ENCODE measurements at regions not wholly inside any gene's neighbourhood (a gene's known extent, or its start where the extent isn't known, plus 50 kb on each side); places are given as distances from the start of the nearest gene placed in this dataset.

DNA sequence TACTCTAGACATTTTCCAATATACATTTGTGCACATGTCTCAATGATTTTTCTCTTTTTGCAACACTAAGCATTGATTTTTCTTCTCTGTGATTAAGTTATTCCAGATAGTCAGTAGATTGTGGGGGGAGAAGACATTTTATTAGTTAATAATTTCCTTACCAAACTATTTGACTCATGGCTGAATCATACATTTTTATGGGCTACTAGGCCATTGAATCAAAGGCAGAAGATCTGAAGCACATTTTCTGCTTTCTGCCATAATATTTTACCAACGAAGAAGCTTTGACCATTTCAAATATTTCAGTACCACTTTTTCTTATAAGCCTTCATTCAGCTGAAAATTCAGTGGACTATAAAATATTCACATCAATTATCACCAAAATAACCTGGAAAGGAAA is 175.6 kb downstream of the IRX2 start:
- Histone ChIP-seq H3K9ac (ENCODE audit: low read length) (no peak overlapping the region), H3K27ac (ENCODE audit: low read depth, low read length) (no peak overlapping the region), H3K4me3 (ENCODE audit: low read length) (no peak overlapping the region), H3K4me1 (ENCODE audit: control insufficient read depth, insufficient read depth, low read length) (no peaks in the 10 kb centered on the region), H3K36me3 (ENCODE audit: control insufficient read depth, insufficient read depth, low read length) (no peaks in the 10 kb centered on the region), H3K27me3 (ENCODE audit: control insufficient read depth, insufficient read depth, low read length) (no peaks in the 10 kb centered on the region)

DNA sequence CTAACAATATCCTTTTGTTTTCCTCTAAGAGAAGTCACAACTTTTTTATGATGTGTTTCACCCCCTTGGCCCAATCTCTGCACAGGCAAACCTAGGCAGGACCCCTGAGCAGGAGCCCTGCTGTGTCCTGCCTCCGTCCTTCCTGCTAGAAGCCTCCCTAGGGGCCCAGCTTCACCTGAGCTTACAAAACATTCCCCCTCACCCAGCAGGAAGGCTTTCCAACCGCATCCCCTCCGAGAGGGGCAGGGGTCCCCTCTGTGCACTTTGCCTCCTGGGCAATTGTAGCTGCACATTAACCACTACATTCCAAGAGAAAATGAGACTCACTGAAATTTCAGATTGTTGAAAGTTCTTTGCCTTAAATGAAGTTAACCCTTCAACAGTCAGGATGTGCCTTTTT is 176.2 kb downstream of the IRX2 start:
- no peaks in the 10 kb centered on the region for H3K27me3 ChIP-seq (ENCODE audit: control insufficient read depth, insufficient read depth, low read length)
- H3K36me3 ChIP-seq (ENCODE audit: control insufficient read depth, insufficient read depth, low read length) = no peaks in the 10 kb centered on the region
- no peaks in the 10 kb centered on the region for H3K4me1 ChIP-seq (ENCODE audit: control insufficient read depth, insufficient read depth, low read length)
- H3K4me3 ChIP-seq (ENCODE audit: low read length) = no peak overlapping the region
- H3K9ac ChIP-seq (ENCODE audit: low read length) = no peak overlapping the region
- no peak overlapping the region for H3K27ac ChIP-seq (ENCODE audit: low read depth, low read length)

DNA sequence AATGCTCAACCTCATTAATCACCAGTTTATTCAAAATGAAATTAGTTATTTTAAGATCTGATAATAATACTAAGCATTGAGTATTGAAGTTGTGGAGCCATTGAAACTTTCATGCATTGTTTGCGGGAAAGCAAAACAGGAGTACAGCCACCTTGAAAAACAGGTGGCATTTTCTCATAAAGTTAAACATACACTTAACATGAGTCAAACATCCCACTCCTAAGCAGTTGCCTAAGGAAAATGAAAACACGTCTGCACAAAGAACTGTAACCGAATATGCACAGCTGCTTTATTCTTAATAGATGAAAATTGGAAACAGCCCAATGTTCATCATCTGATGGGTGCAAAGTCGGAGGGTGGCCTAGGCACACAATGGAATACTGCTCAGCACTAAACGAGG is 177.3 kb downstream of the IRX2 start:
- Histone ChIP-seq H3K36me3 (ENCODE audit: control insufficient read depth, insufficient read depth, low read length) (no peaks in the 10 kb centered on the region), H3K4me3 (ENCODE audit: low read length) (no peak overlapping the region), H3K27ac (ENCODE audit: low read depth, low read length) (no peak overlapping the region), H3K27me3 (ENCODE audit: control insufficient read depth, insufficient read depth, low read length) (peaks cover 3% of the 10 kb centered on the region), H3K9ac (ENCODE audit: low read length) (no peak overlapping the region), H3K4me1 (ENCODE audit: control insufficient read depth, insufficient read depth, low read length) (no peaks in the 10 kb centered on the region)

DNA sequence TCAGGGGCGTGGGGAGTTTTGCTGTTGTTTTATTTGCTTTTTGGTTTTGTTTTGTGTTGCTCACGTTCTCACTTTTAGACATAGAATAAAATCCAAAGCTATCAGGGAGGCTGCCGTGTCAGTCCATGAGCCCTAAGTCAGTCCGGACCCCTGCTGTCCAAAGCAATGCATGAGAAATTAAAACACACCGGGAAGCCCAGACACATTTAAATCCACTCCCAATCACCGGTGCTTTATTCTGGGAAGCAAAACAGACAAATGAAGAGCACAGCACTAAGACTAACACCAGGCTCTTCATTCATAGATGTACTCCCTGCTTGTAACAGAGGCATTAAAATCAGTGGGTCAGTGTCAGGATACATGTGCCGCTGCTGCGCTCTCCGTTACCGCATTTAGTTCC is 180.9 kb downstream of the IRX2 start:
- Histone ChIP-seq H3K9ac (ENCODE audit: low read length) (no peak overlapping the region), H3K4me1 (ENCODE audit: control insufficient read depth, insufficient read depth, low read length) (no peaks in the 10 kb centered on the region), H3K4me3 (ENCODE audit: low read length) (no peak overlapping the region), H3K27ac (ENCODE audit: low read depth, low read length) (no peak overlapping the region), H3K36me3 (ENCODE audit: control insufficient read depth, insufficient read depth, low read length) (no peaks in the 10 kb centered on the region), H3K27me3 (ENCODE audit: control insufficient read depth, insufficient read depth, low read length) (peaks cover 3% of the 10 kb centered on the region)

DNA sequence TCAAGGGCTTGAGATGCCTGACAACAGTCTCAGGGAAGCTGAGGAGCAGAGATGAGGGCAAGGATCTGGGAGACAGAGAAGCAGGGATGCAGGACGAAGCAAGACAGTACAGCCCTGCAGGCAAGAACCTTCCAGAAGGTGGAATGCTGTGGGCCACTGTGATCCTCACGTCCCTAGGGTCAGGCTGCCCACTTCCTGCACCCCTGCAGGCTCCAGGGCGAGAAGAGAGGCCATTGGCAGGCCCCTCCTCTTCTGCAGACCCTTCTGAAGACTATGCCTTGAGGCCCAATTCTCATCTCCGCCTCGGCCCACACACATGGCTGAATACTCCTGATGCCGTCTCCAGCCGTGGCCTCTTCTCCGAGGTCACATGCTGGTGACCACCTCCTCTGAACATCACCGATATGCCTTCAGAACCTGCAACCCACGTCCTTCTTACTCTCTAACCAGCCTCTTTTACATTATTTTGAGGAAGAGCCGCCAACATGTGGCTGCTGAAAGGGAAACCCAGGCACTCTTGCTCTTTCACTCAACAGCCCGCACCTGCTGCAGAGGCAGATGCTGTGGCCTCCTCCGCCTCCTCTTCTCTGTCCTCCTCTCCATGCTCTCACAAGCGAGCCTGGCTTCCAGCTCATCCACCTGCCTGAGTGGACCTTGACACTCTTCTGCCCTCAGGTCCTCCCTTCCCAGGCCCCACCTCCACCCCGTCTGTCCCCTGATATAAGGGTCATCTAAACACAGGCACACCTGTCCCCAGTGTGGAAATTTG is 181.5 kb downstream of the IRX2 start:
- no peak overlapping the region for H3K4me3 ChIP-seq (ENCODE audit: low read length)
- H3K27me3 ChIP-seq (ENCODE audit: control insufficient read depth, insufficient read depth, low read length) = peaks cover 3% of the 10 kb centered on the region
- H3K4me1 ChIP-seq (ENCODE audit: control insufficient read depth, insufficient read depth, low read length) = no peaks in the 10 kb centered on the region
- H3K9ac ChIP-seq (ENCODE audit: low read length) = no peak overlapping the region
- H3K27ac ChIP-seq (ENCODE audit: low read depth, low read length) = no peak overlapping the region
- H3K36me3 ChIP-seq (ENCODE audit: control insufficient read depth, insufficient read depth, low read length) = no peaks in the 10 kb centered on the region

DNA sequence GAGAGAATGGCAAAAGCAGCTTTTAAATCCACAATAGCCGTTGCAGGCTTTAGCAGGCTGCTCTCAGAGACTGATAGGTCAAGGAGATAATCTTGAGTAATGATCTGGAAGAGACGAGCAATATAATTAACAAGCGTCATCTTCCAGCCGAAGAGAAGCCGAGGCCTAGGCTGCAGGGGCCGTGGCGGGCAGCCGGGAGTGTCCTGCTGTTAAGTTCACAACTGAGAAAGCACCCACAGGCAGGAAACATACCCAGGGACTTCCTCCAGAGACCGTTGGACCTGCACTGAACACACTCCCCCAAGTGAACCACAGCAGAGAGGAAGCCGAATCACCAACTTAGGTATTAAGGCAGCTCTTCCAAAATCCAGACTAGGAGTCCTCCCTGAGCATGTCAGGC is 182.3 kb downstream of the IRX2 start:
- H3K4me3 ChIP-seq (ENCODE audit: low read length) = no peak overlapping the region
- peaks cover 3% of the 10 kb centered on the region for H3K27me3 ChIP-seq (ENCODE audit: control insufficient read depth, insufficient read depth, low read length)
- no peaks in the 10 kb centered on the region for H3K36me3 ChIP-seq (ENCODE audit: control insufficient read depth, insufficient read depth, low read length)
- no peaks in the 10 kb centered on the region for H3K4me1 ChIP-seq (ENCODE audit: control insufficient read depth, insufficient read depth, low read length)
- no peak overlapping the region for H3K27ac ChIP-seq (ENCODE audit: low read depth, low read length)
- no peak overlapping the region for H3K9ac ChIP-seq (ENCODE audit: low read length)

DNA sequence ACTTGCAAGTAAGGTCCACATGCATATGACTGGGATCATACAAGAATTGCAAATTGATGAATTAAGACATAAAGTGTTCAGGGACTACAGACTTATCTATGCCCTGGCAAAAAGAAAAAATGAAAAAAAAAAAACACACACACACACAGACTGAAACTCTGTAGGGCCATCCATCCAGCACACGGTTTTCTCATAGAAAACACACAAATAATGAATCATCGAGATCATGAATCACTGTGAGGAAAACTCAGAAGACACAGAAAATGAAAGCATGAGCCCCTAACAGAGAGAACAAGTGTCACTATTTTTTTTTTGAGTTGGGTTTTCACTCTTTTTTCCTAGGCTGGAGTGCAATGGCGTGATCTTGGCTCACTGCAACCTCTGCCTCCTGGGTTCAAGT is 185.2 kb downstream of the IRX2 start:
- Histone ChIP-seq H3K9ac (ENCODE audit: low read length) (no peak overlapping the region), H3K36me3 (ENCODE audit: control insufficient read depth, insufficient read depth, low read length) (no peaks in the 10 kb centered on the region), H3K27ac (ENCODE audit: low read depth, low read length) (no peak overlapping the region), H3K4me1 (ENCODE audit: control insufficient read depth, insufficient read depth, low read length) (no peaks in the 10 kb centered on the region), H3K4me3 (ENCODE audit: low read length) (no peak overlapping the region), H3K27me3 (ENCODE audit: control insufficient read depth, insufficient read depth, low read length) (peaks cover 3% of the 10 kb centered on the region)

DNA sequence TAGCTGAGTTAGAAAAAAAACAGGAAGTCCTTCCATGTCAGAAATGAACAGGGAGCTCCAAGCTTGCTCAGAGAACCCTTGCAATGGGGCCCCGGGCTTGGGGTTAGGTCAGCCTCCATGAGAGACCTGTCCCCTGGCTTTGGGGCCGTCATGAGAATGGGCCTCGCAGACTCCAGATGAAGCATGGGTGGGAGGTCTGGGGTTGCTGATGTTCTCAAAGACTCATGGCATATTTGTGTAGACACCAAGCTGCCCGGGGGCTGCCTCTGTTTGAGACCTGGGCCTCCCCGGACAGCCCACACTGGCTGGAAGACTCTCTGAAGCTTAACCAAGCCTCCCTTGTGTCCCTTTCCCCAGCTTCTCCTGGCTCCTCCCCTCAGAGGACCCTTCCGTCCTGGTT is 186.3 kb downstream of the IRX2 start:
- H3K36me3 ChIP-seq (ENCODE audit: control insufficient read depth, insufficient read depth, low read length) = no peaks in the 10 kb centered on the region
- H3K9ac ChIP-seq (ENCODE audit: low read length) = no peak overlapping the region
- no peak overlapping the region for H3K27ac ChIP-seq (ENCODE audit: low read depth, low read length)
- H3K4me1 ChIP-seq (ENCODE audit: control insufficient read depth, insufficient read depth, low read length) = no peaks in the 10 kb centered on the region
- H3K27me3 ChIP-seq (ENCODE audit: control insufficient read depth, insufficient read depth, low read length) = peaks cover 3% of the 10 kb centered on the region
- no peak overlapping the region for H3K4me3 ChIP-seq (ENCODE audit: low read length)

DNA sequence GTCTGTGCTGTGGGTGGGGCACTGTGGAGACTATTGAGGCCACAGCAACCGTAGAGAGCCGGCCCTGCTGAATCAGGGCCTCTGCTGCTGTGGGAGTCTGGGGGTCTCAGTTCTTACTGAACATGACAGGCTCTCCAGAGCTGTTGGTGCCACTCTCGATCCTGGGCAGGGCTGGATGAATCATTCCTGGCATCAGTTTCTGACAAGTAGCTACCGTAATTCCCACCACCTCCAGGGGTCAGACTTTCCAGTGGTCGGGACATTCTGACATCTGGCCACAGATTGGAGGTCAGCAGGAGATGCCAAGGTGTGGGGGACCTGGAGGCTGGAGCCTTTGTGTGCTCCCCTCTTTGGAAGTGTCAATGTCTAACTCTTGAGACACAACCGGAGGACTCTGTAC is 188.4 kb downstream of the IRX2 start:
- H3K27me3 ChIP-seq (ENCODE audit: control insufficient read depth, insufficient read depth, low read length) = no peaks in the 10 kb centered on the region
- H3K36me3 ChIP-seq (ENCODE audit: control insufficient read depth, insufficient read depth, low read length) = no peaks in the 10 kb centered on the region
- H3K27ac ChIP-seq (ENCODE audit: low read depth, low read length) = no peak overlapping the region
- H3K9ac ChIP-seq (ENCODE audit: low read length) = no peak overlapping the region
- H3K4me3 ChIP-seq (ENCODE audit: low read length) = no peak overlapping the region
- no peaks in the 10 kb centered on the region for H3K4me1 ChIP-seq (ENCODE audit: control insufficient read depth, insufficient read depth, low read length)

DNA sequence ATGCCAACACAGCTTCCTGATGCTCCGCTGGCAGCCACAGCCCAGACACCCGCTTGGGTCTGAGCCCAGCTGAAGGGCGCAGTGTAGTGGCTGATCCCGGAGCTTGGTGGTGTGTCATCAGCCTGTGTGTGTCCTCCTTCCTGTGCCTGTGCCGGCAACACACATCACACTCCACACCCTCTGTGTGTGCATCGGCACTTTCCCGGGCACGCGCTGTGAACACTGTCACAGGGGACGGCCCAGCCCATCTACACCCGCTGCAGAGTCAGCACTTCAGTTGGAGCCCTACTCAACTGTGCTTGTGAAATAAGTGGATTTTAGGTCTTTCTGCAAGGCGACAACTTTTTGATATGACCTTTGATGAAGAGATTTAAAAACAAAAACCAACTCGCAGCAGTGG is 189.4 kb downstream of the IRX2 start:
- H3K27ac ChIP-seq (ENCODE audit: low read depth, low read length) = no peak overlapping the region
- no peak overlapping the region for H3K4me3 ChIP-seq (ENCODE audit: low read length)
- H3K4me1 ChIP-seq (ENCODE audit: control insufficient read depth, insufficient read depth, low read length) = no peaks in the 10 kb centered on the region
- no peaks in the 10 kb centered on the region for H3K36me3 ChIP-seq (ENCODE audit: control insufficient read depth, insufficient read depth, low read length)
- no peaks in the 10 kb centered on the region for H3K27me3 ChIP-seq (ENCODE audit: control insufficient read depth, insufficient read depth, low read length)
- no peak overlapping the region for H3K9ac ChIP-seq (ENCODE audit: low read length)

DNA sequence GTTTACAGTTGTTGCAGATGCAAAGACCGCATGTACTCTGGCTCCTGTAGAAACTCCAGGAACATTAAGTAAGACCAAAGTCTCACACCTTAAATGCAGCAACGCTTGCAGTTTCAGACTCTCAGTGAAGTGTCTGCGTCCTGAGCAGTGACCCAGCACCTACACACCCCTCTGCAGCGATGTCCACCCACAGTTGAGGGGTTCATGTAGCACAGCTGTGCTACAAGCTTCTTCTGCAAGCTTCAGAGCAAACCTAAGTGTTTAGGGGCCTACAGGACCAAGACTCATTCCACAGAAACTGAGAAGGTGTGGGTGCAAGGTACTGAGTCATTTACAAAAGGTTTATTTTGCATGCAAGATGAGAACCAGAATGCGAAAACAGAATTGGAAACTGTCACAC is 191.0 kb downstream of the IRX2 start:
- H3K27me3 ChIP-seq (ENCODE audit: control insufficient read depth, insufficient read depth, low read length) = no peaks in the 10 kb centered on the region
- no peak overlapping the region for H3K4me3 ChIP-seq (ENCODE audit: low read length)
- no peak overlapping the region for H3K9ac ChIP-seq (ENCODE audit: low read length)
- H3K4me1 ChIP-seq (ENCODE audit: control insufficient read depth, insufficient read depth, low read length) = no peaks in the 10 kb centered on the region
- H3K27ac ChIP-seq (ENCODE audit: low read depth, low read length) = no peak overlapping the region
- H3K36me3 ChIP-seq (ENCODE audit: control insufficient read depth, insufficient read depth, low read length) = no peaks in the 10 kb centered on the region

DNA sequence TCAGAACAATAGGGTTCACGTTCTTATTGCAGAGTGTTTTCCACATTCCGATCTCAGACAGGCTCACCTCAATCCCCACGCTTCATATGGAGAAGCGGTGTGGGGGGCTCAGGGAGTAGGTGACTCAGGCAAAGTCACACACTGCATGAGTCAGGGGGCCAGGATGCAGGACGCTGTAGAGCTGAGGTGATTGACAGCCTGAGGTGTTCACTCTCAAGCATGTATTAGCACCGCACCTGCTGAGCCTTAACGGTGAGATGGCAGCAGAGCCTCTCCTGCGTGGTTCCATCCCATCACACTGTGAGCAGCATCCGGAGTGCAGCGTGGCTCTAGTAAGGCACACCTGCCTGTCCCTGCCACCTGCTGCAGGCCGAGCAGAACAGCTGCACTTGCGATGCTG is 194.0 kb downstream of the IRX2 start:
- no peaks in the 10 kb centered on the region for H3K36me3 ChIP-seq (ENCODE audit: control insufficient read depth, insufficient read depth, low read length)
- H3K27me3 ChIP-seq (ENCODE audit: control insufficient read depth, insufficient read depth, low read length) = no peaks in the 10 kb centered on the region
- H3K4me3 ChIP-seq (ENCODE audit: low read length) = no peak overlapping the region
- H3K4me1 ChIP-seq (ENCODE audit: control insufficient read depth, insufficient read depth, low read length) = no peaks in the 10 kb centered on the region
- H3K9ac ChIP-seq (ENCODE audit: low read length) = no peak overlapping the region
- no peak overlapping the region for H3K27ac ChIP-seq (ENCODE audit: low read depth, low read length)

DNA sequence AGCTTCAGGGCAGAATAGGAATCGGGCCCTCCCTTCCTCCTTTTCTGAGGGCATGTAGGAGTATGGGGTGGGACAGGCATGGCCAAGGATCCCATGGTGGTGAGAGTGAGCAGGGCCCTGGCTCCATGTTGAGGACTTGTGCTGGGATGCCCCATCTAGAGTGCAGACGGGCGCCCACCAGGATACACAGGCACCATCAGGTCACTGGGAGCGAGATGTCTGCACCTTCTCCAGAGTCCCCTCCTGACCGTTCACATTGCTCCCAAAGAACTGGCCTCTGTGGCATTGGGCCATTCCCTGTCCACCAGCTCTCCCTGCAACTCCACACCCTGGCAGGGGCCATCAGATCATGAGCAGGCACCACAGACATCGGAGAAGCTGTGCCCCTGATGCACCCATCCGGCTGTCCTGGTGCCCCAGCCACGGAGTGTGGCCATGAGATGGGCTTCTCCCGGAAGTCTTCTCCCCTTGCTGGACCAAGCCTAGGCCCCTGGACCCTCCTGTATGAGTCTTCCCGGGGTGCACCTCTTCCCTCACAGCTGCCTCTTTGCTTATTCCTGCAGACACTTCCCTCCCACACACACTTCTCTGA is 195.0 kb downstream of the IRX2 start:
- no peaks in the 10 kb centered on the region for H3K4me1 ChIP-seq (ENCODE audit: control insufficient read depth, insufficient read depth, low read length)
- no peak overlapping the region for H3K4me3 ChIP-seq (ENCODE audit: low read length)
- no peaks in the 10 kb centered on the region for H3K36me3 ChIP-seq (ENCODE audit: control insufficient read depth, insufficient read depth, low read length)
- no peak overlapping the region for H3K9ac ChIP-seq (ENCODE audit: low read length)
- H3K27ac ChIP-seq (ENCODE audit: low read depth, low read length) = no peak overlapping the region
- H3K27me3 ChIP-seq (ENCODE audit: control insufficient read depth, insufficient read depth, low read length) = no peaks in the 10 kb centered on the region
